ENCODE measurements at regions not wholly inside any gene's neighbourhood (a gene's known extent, or its start where the extent isn't known, plus 50 kb on each side); places are given as distances from the start of the nearest gene placed in this dataset.

- no peaks in the 10 kb centered on the region for H3K4me1 ChIP-seq (ENCODE audit: control insufficient read depth in 2 of 2, insufficient read depth in 2 of 2, low read length in 1 of 2)
- no peak overlapping the region for H3K4me3 ChIP-seq (ENCODE audit: low read depth in 1 of 2, low read length in 2 of 2)
- peaks cover 0 to 7% of the 10 kb centered on the region in 2 donors for H3K9me3 ChIP-seq (ENCODE audit: control insufficient read depth in 2 of 2, insufficient read depth in 1 of 2, low read depth in 1 of 2, low read length in 1 of 2)
- H3K36me3 ChIP-seq (ENCODE audit: control insufficient read depth in 2 of 2, insufficient read depth in 2 of 2, low read length in 1 of 2), result no peaks in the 10 kb centered on the region
- no peak overlapping the region for H3K27ac ChIP-seq (ENCODE audit: low read depth in 2 of 2, low read length in 1 of 2)
- H3K27me3 ChIP-seq (ENCODE audit: control insufficient read depth in 1 of 2, insufficient read depth in 2 of 2, low read length in 2 of 2), result no peaks in the 10 kb centered on the region
- WGBS, 2 donors, result 93 to 97% methylated on average over 4 of the region's 4 CpGs
These were observed 82.3 kb upstream of the CST7 start for GRCh38 chr20:24866742-24867141.

- Histone ChIP-seq H3K27ac (ENCODE audit: low read depth in 2 of 2, low read length in 1 of 2) (no peak overlapping the region), H3K27me3 (ENCODE audit: control insufficient read depth in 1 of 2, insufficient read depth in 2 of 2, low read length in 2 of 2) (no peaks in the 10 kb centered on the region), H3K9me3 (ENCODE audit: control insufficient read depth in 2 of 2, insufficient read depth in 1 of 2, low read depth in 1 of 2, low read length in 1 of 2) (peaks cover 0 to 7% of the 10 kb centered on the region in 2 donors), H3K36me3 (ENCODE audit: control insufficient read depth in 2 of 2, insufficient read depth in 2 of 2, low read length in 1 of 2) (no peaks in the 10 kb centered on the region), H3K4me1 (ENCODE audit: control insufficient read depth in 2 of 2, insufficient read depth in 2 of 2, low read length in 1 of 2) (no peaks in the 10 kb centered on the region), H3K4me3 (ENCODE audit: low read depth in 1 of 2, low read length in 2 of 2) (no peak overlapping the region)
- 87 to 92% methylated on average over 8 of the region's 8 CpGs for WGBS, 2 donors
These were observed 81.5 kb upstream of the CST7 start for GRCh38 chr20:24867556-24867955.

GRCh38 chr20:24868396-24868927 lies 80.6 kb upstream of the CST7 start:
- Histone ChIP-seq H3K9me3 (ENCODE audit: control insufficient read depth in 2 of 2, insufficient read depth in 1 of 2, low read depth in 1 of 2, low read length in 1 of 2) (peaks cover 0 to 7% of the 10 kb centered on the region in 2 donors), H3K4me1 (ENCODE audit: control insufficient read depth in 2 of 2, insufficient read depth in 2 of 2, low read length in 1 of 2) (no peaks in the 10 kb centered on the region), H3K27ac (ENCODE audit: low read depth in 2 of 2, low read length in 1 of 2) (no peak overlapping the region), H3K27me3 (ENCODE audit: control insufficient read depth in 1 of 2, insufficient read depth in 2 of 2, low read length in 2 of 2) (no peaks in the 10 kb centered on the region), H3K4me3 (ENCODE audit: low read depth in 1 of 2, low read length in 2 of 2) (no peak overlapping the region), H3K36me3 (ENCODE audit: control insufficient read depth in 2 of 2, insufficient read depth in 2 of 2, low read length in 1 of 2) (no peaks in the 10 kb centered on the region)
- 87% methylated on average over 10 of the region's 10 CpGs for whole genome bisulfite sequencing, 2 donors

GRCh38 chr20:24868959-24869358 lies 80.1 kb upstream of the CST7 start:
- H3K27ac ChIP-seq (ENCODE audit: low read depth in 2 of 2, low read length in 1 of 2), result no peak overlapping the region
- no peaks in the 10 kb centered on the region for H3K4me1 ChIP-seq (ENCODE audit: control insufficient read depth in 2 of 2, insufficient read depth in 2 of 2, low read length in 1 of 2)
- H3K27me3 ChIP-seq (ENCODE audit: control insufficient read depth in 1 of 2, insufficient read depth in 2 of 2, low read length in 2 of 2), result no peaks in the 10 kb centered on the region
- 66 to 75% methylated on average over 6 of the region's 6 CpGs for WGBS, 2 donors
- no peaks in the 10 kb centered on the region for H3K36me3 ChIP-seq (ENCODE audit: control insufficient read depth in 2 of 2, insufficient read depth in 2 of 2, low read length in 1 of 2)
- no peak overlapping the region for H3K4me3 ChIP-seq (ENCODE audit: low read depth in 1 of 2, low read length in 2 of 2)
- peaks cover 0 to 7% of the 10 kb centered on the region in 2 donors for H3K9me3 ChIP-seq (ENCODE audit: control insufficient read depth in 2 of 2, insufficient read depth in 1 of 2, low read depth in 1 of 2, low read length in 1 of 2)

GRCh38 chr20:24870057-24870456 lies 79.0 kb upstream of the CST7 start:
- Histone ChIP-seq H3K27ac (ENCODE audit: low read depth in 2 of 2, low read length in 1 of 2) (no peak overlapping the region), H3K4me3 (ENCODE audit: low read depth in 1 of 2, low read length in 2 of 2) (no peak overlapping the region), H3K27me3 (ENCODE audit: control insufficient read depth in 1 of 2, insufficient read depth in 2 of 2, low read length in 2 of 2) (no peaks in the 10 kb centered on the region), H3K9me3 (ENCODE audit: control insufficient read depth in 2 of 2, insufficient read depth in 1 of 2, low read depth in 1 of 2, low read length in 1 of 2) (peaks cover 0 to 2% of the 10 kb centered on the region in 2 donors), H3K36me3 (ENCODE audit: control insufficient read depth in 2 of 2, insufficient read depth in 2 of 2, low read length in 1 of 2) (no peaks in the 10 kb centered on the region), H3K4me1 (ENCODE audit: control insufficient read depth in 2 of 2, insufficient read depth in 2 of 2, low read length in 1 of 2) (no peaks in the 10 kb centered on the region)
- WGBS, 2 donors, result 80 to 83% methylated on average over 3 of the region's 3 CpGs

GRCh38 chr20:24870881-24871280 lies 78.2 kb upstream of the CST7 start:
- Histone ChIP-seq H3K4me1 (ENCODE audit: control insufficient read depth in 2 of 2, insufficient read depth in 2 of 2, low read length in 1 of 2) (no peaks in the 10 kb centered on the region), H3K36me3 (ENCODE audit: control insufficient read depth in 2 of 2, insufficient read depth in 2 of 2, low read length in 1 of 2) (no peaks in the 10 kb centered on the region), H3K27me3 (ENCODE audit: control insufficient read depth in 1 of 2, insufficient read depth in 2 of 2, low read length in 2 of 2) (no peaks in the 10 kb centered on the region), H3K4me3 (ENCODE audit: low read depth in 1 of 2, low read length in 2 of 2) (no peak overlapping the region), H3K9me3 (ENCODE audit: control insufficient read depth in 2 of 2, insufficient read depth in 1 of 2, low read depth in 1 of 2, low read length in 1 of 2) (no peaks in the 10 kb centered on the region), H3K27ac (ENCODE audit: low read depth in 2 of 2, low read length in 1 of 2) (no peak overlapping the region)
- 87 to 88% methylated on average over 8 of the region's 8 CpGs for WGBS, 2 donors

- WGBS, 2 donors, result 59 to 67% methylated on average over 13 of the region's 13 CpGs
- Histone ChIP-seq H3K4me1 (ENCODE audit: control insufficient read depth in 2 of 2, insufficient read depth in 2 of 2, low read length in 1 of 2) (no peaks in the 10 kb centered on the region), H3K4me3 (ENCODE audit: low read depth in 1 of 2, low read length in 2 of 2) (no peak overlapping the region), H3K36me3 (ENCODE audit: control insufficient read depth in 2 of 2, insufficient read depth in 2 of 2, low read length in 1 of 2) (no peaks in the 10 kb centered on the region), H3K27me3 (ENCODE audit: control insufficient read depth in 1 of 2, insufficient read depth in 2 of 2, low read length in 2 of 2) (no peaks in the 10 kb centered on the region), H3K9me3 (ENCODE audit: control insufficient read depth in 2 of 2, insufficient read depth in 1 of 2, low read depth in 1 of 2, low read length in 1 of 2) (no peaks in the 10 kb centered on the region), H3K27ac (ENCODE audit: low read depth in 2 of 2, low read length in 1 of 2) (no peak overlapping the region)
These were observed 77.4 kb upstream of the CST7 start for GRCh38 chr20:24871480-24872213.

- H3K36me3 ChIP-seq (ENCODE audit: control insufficient read depth in 2 of 2, insufficient read depth in 2 of 2, low read length in 1 of 2), result no peaks in the 10 kb centered on the region
- no peaks in the 10 kb centered on the region for H3K9me3 ChIP-seq (ENCODE audit: control insufficient read depth in 2 of 2, insufficient read depth in 1 of 2, low read depth in 1 of 2, low read length in 1 of 2)
- H3K4me1 ChIP-seq (ENCODE audit: control insufficient read depth in 2 of 2, insufficient read depth in 2 of 2, low read length in 1 of 2), result no peaks in the 10 kb centered on the region
- no peak overlapping the region for H3K4me3 ChIP-seq (ENCODE audit: low read depth in 1 of 2, low read length in 2 of 2)
- H3K27me3 ChIP-seq (ENCODE audit: control insufficient read depth in 1 of 2, insufficient read depth in 2 of 2, low read length in 2 of 2), result no peaks in the 10 kb centered on the region
- no peak overlapping the region for H3K27ac ChIP-seq (ENCODE audit: low read depth in 2 of 2, low read length in 1 of 2)
- 46 to 52% methylated on average over 12 of the region's 12 CpGs for WGBS, 2 donors
These were observed 76.6 kb upstream of the CST7 start for GRCh38 chr20:24872291-24873024.

GRCh38 chr20:24873025-24873620 lies 75.9 kb upstream of the CST7 start:
- Histone ChIP-seq H3K27ac (ENCODE audit: low read depth in 2 of 2, low read length in 1 of 2) (no peak overlapping the region), H3K4me3 (ENCODE audit: low read depth in 1 of 2, low read length in 2 of 2) (no peak overlapping the region), H3K4me1 (ENCODE audit: control insufficient read depth in 2 of 2, insufficient read depth in 2 of 2, low read length in 1 of 2) (no peaks in the 10 kb centered on the region), H3K27me3 (ENCODE audit: control insufficient read depth in 1 of 2, insufficient read depth in 2 of 2, low read length in 2 of 2) (no peaks in the 10 kb centered on the region), H3K9me3 (ENCODE audit: control insufficient read depth in 2 of 2, insufficient read depth in 1 of 2, low read depth in 1 of 2, low read length in 1 of 2) (no peaks in the 10 kb centered on the region), H3K36me3 (ENCODE audit: control insufficient read depth in 2 of 2, insufficient read depth in 2 of 2, low read length in 1 of 2) (no peaks in the 10 kb centered on the region)
- WGBS, 2 donors, result 72 to 78% methylated on average over 26 of the region's 26 CpGs
